Stimulated activated CD4-positive, alpha-beta T cell treated with anti-CD3 and anti-CD28 coated beads, Interleukin-2, amount 100 ng/mL, for 4 hours (primary cell): ENCODE measurements at regions not wholly inside any gene's neighbourhood (a gene's known extent, or its start where the extent isn't known, plus 50 kb on each side); places are given as distances from the start of the nearest gene placed in this dataset.
"Not testable (repeated sequence)": the region's sequence is repeated elsewhere in the genome, so short reads cannot be mapped to it uniquely, and the experiment has no call there.

Source experiments
- DNase-seq: peaks from one replicate; pipeline ENCODE4 v3.0.0-alpha.2; 2020; ENCODE audit warnings: low read depth

DNA sequence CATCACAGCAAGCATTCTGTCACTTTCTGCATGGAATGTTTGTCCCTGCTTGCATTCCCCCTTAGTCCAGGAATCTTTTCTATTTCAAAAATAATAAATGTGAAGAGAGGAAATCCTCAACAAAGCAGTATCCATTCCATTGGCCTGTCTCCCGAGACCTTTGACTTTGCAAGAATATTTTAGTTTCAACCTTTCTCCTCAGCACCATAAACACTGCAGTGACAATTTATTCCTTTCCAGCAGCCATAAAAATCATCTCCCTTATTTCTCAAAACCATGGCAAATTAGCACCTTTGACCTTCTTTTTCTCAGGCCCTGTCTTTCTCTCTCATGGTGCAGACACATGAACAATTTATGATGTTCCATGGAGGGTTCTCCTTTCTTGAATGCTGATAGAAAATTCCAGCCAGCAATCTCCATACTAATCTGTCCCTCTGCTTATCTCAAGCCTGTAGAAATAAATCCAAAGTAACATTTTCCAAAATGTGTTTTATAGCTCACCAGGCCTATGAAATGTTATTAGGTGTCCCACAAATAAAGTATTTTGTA is 352.1 kb upstream of the CCL2 start:
- DNase-seq = no peak

DNA sequence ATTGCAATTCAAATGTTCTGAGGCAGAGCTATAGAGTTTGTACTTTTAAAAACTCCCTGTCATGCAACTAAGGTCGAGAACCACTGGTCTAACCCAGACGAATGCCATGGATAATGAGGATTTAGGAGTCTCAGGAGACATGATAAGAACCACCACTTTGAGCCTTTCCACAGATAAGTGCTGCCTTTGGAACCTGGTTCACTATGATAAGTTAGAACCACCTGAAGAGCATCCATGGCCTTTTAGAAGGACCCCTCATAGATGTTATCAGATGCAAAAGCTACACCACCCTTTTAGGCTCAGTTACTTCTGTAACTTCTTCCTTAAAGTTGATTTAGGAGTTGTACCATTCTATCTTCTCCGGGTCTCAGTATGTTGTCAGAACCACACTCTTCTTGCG is 350.6 kb upstream of the CCL2 start:
- DNase-seq = no peak

DNA sequence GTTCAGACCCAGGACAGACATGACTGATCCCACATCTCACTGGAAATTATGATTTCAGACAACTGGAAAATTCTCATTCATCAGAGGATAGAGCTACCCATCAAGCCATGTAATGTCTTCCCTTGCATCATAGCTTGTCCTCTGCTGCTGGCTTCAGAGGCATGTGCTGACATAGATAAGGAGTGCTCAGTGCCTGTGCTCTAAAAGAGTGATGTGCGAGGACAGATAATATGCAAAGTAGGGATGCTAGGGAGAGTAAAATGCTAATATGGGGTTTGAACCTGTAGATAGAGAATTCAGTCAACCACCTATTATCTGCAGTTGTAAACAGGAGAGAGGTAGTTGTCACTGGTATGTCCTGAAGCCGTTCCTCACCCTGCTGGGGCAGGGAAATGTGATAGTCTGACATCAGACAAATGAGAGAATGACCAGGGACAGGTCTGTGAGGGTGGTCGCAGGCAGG is 349.7 kb upstream of the CCL2 start:
- no peak for DNase-seq

DNA sequence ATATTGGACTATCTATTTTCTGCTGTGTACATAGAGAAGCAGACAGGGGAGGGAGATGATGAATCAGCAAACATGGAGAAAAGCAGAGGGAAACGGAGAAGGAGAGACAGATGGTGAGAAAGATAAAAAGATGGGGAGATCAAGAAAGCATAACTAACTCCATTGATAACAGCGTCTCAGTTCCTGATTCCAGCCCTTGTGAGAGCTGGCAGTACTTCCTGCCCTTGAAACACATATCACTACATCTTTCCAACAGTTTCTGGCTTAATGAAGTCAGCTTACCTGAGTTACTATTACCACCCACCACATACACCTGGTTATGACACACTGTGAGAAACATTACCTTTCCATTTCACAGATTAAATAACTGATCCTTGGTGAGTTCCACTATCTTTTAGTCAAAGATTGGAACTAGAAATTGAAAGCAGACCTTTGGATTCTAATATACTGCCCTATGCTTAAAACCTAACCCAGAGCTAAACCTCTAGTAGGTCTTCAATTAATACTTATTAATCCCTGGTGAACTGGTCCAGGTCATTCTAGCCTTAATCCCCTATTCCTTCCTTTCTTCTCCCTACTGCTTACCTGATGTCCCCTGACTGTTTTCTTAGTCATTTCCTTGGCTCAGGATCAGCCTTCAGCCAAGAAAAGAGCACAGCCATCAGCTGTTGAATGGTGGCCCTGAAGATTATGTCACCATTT is 346.6 kb upstream of the CCL2 start:
- no peak for DNase-seq

DNA sequence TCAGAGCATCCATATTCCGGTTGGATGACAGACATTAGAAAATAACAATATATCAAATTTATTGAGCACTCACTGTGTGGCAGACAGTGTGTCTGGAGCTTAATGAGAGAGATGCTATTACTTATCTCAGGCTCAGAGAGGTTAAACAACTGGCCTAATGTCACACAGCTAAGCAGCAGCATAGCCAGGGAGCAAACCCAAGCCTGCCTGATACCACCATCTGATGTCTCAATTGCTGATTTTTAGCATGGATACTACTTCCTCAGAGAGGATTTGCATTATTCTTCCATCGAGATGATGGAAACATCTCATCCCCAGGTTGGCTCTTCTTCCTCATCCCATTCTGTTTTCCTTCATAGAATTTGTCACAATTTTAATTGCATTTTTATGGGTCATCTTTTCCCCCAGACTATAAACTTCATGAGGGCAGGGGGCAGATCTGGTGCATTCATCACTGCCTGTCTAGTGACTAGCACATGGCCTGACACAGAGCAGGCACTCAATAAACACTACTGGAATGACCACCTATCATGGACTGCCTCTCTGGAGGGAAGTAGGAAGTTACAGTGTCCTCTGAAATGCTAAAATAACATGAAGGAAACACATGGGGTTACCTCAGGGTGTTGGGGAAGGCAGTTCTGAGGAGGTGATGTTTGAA is 344.8 kb upstream of the CCL2 start:
- DNase-seq = no peak

DNA sequence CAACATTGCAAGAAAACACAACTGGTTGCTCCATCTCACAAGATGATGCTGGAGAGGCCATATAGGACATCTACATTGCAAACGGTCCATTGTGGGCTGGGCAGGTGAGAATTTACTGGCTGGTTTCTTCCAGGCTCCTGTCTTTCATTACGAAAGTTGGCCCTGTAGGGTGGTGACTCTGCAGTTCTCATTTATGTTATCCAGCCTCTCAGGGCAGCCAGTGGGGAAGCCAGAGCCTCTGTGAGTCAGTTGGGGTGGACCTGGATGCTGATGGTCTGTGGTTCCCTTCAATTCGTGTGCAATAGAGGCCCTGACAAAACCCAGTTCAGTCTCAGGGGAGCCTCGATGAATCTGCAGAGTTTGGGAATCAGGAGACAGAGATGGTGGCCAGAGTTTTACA is 341.0 kb upstream of the CCL2 start:
- no peak for DNase-seq

DNA sequence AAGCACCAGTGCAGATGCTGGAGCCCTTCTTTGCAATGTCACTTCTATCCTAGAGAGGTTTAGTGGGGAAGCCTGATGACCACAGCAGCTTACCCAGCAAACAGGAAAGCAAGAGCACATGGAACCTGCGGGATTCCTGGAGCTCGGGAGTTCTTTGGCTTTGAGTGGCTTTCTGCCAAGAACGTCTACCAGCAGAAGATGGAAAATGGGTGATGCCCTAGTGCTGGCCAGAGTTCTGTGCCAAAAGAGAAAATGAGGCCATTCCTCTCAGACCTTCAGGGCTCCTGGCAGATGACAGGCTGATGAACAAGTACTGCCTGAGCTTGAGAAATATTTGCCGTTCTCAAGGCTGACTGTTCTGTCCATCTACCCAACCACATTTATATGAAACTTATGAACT is 332.1 kb upstream of the CCL2 start:
- DNase-seq = no peak

DNA sequence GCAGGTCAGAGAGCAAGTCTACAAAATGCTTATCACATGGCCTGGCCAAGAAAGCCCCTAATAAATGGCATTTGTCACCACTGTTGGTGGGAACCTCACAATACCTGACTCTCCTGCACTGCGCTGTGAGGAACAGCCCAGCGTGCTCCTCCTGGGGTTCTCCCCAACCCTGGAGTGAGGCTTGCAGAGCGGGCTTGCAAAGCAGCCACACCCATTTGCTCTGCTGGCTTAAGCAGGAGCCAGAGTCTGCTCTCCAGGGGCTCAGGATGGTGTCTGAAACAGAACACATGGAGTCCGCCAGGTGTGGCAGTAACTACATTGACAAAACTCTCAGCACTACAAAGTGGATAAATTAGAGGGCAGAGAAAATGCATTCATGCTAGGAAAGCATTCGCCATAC is 331.0 kb upstream of the CCL2 start:
- DNase-seq = no peak

DNA sequence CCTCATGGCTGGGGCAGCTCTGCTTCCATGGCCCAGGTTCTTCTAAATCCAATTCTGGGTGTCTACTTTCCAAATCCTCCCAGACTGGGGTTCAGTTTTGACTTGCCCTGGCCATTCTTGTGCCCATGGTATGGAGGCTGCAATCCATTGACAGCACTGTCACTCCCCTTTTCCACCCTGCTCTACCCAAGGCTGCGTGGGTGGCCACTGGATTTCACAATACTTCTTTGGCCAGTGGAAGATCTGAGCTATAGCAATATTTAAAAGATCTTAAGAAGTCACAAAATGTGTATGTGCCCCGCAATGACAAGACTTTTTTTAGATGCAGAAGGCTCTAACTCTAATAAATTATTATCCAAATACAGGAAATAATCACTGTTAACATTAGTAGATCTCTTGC is 329.4 kb upstream of the CCL2 start:
- DNase-seq = no peak

DNA sequence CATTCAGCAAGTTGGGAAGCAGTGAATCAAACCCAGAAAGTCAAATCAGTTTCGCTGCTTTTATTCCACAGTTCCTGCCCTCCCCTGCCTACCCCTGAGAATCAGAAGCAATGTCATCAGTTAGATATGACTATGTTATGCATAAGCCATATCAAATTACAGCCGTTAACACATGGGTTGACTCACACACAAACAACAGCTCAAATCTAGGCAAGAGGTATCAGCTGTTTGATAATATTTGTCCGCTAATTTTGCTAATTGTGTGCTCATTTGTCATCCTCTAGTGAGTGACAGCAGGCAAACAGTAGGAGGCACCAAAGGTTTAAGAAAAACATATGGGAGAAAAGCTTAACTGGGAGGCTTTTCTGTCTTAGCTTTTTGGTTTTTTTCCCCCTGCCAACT is 327.4 kb upstream of the CCL2 start:
- no peak for DNase-seq

DNA sequence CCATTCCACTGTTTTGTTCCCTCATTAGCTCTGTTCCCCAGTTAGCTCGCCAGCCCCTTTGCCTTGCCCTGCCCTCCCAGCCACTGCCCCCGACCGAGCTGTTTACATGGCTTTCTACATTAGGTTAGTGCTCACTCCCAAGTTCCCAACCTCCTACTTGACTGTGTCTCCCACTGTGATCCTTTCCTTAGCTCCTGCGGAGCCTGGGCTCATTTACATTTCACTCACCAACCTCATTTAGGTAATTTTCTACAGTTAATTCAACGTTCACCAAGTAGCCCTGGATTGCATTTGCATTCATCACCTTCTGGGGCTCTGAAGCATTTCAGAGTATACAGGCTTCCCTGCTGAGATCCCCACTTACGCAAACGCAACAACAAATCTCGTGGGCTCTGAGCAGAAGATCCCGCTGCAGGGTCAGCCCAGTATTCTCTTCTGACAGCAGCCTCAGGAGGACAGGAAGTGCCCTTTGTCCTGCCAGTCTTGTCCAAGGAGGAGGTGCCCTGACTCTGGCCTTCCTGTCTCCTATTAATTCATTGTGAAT is 325.8 kb upstream of the CCL2 start:
- DNase-seq = no peak

DNA sequence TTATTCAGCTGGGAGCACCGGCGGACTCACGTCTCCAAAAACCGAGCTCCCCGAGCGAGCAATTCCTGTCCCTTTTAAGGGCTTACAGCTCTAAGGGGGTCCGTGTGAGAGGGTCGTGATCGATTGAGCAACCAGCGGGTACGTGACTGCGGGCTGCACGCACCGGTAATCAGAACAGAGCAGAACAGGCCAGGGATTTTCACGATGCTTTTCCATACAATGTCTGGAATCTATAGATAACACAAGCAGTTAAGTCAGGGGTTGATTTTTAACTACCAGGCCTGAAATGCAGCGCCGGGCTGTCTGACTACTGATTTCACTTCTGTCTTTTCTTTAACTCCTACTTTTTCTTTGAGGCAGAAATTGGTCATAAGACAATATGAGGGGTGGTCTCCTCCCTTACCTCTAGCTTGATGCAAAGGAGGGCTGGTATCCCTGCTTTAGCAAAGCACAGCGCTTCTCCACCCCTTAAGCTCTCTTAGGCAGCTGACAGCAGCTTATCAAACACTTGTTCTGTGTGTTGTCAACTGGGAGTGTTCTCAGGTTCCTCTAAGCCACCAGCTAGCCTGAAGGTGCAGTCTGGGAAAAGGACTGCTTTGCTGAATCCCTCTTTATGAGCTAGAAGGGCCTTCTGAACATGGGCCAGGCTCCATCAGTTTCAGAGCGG is 323.8 kb upstream of the CCL2 start:
- not testable (repeated sequence) for DNase-seq

DNA sequence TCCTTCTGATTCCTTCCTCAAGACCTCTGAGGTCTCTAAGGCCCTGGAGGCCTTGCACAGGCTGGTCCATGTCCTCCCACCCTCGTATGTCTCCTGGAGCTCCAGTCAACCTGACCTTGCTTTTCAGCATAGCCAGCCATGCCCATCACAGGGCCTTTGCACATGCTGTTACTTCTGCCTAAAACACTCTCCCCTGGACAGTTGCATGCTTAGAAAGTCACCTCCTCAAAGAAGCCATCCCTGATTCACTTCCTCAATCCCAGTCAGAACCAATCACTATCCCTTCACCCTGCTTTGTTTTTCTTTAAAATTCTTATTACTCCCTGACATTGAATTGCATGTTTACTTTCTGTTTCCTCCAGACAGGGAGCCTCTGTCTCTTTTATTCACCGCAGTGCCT is 322.1 kb upstream of the CCL2 start:
- no peak for DNase-seq

DNA sequence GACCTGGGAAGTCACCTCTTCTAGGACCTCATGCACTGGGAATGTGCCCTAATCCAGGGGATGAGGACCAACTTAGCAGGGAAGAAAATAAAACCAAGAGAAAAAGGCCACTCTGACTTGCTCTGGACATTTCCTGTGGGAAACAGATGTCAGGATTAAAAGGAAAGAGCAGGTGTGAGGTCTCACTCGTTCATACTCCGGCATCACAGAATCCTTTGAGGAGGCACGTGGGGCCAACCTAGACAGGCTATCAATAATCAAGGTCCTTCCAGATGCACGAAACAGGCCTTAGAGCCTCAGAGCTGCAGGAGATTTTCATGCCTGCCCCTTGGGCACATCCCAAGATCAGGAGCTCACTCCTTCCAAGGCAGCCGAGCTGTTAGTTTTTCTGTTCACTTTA is 321.5 kb upstream of the CCL2 start:
- DNase-seq = no peak

DNA sequence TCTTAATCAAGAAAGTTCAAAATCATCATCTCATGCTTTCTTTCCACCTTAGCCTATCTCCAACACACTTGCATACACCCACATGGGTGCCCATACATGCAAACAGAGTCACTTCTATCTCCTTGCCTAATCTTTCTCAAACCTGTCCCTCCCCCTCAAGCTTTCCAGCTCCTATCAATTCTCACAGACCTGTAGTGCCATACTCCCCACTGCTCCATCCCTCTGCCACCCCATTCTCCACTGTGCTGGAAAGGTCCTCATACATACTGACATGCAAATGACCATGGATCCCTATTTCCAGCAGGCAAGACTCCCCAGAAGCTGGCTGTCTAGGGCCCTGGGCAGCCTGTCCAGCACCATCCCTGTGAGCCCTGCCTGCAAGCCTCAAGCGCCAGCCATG is 320.4 kb upstream of the CCL2 start:
- DNase-seq = no peak

DNA sequence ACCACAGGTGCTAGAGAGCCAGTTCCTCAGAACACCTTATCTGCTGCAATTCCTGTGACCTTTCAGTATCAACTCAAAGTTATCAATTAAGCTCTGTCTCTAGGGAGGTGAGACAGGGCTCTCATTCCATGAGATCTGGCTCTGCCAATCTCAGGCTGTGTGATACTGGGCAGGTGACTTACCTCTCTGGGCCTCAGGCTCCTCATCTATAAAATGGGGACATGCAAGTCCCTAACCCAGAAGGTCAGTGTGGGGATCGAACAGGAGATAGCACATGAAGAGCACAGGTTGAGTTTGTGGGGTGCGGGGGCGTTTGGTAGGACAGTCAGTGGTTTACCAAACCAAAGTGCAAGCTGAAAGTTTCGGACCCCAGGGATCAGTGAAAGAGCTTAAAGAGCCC is 319.3 kb upstream of the CCL2 start:
- no peak for DNase-seq

DNA sequence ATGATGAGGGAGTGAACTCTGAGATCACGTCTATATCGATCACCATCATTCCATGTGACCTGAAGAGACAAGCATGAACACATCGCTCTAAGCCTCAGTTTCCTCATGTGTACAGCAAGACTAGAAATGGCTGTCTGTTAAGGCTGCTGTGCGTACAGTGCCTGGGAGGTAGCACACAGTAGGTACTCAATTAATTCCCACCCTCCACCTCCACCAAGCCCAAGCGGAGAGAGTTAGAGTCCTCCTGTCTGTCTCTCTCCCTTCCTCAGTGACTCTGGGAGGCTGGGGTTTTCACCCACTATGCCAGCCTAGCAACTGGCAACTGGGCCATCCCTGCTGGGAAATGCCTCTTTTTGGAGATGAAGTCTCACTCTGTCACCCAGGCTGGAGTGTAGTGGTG is 318.3 kb upstream of the CCL2 start:
- no peak for DNase-seq

DNA sequence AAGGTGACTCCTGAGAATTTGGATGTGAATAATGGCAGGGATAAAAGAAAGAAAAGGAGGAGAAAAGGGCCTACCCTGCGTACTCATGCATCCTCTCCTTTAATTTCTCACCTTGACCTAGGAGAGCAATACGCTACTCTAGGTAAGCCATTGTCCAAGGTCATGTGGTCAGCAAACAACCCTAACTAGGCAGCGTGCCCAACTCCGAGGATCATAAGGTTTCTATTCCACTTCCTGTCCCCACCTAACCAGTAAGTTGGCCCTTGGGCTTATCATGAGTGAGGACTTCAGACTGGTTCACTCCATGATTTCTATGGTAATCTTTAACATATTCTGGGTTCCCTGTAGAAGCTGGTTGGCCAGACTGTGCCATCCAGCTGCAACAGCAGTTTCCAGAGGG is 315.1 kb upstream of the CCL2 start:
- DNase-seq = no peak

DNA sequence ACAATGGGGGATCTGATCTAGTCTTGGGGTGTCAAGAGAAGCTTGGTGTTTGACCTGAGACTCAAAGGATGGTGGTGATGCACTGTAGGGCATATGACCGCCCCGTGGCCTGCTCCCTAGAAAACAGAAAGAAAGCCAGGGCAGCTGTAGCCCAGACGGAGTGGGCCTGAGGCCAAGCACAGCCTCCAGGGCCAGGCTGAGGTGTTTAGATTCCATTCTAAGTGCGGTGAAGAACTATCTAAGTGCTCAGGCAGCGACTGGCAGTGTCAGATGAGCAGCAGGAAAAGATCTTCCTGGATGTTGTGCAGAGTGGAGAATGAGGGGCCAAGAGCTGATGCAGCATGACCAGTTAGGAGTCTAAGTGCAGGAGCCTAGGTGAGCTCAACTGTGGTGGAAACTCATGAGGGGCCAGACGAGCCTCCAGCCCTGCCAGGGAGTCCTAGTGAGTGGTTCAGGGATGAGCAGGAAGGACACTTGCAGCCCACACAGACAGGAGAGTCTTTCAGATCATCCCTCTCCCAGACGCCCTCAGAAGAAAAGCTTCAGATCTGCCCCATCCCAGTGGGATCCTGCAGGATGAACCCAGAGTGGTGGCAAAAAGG is 314.2 kb upstream of the CCL2 start:
- no peak for DNase-seq

DNA sequence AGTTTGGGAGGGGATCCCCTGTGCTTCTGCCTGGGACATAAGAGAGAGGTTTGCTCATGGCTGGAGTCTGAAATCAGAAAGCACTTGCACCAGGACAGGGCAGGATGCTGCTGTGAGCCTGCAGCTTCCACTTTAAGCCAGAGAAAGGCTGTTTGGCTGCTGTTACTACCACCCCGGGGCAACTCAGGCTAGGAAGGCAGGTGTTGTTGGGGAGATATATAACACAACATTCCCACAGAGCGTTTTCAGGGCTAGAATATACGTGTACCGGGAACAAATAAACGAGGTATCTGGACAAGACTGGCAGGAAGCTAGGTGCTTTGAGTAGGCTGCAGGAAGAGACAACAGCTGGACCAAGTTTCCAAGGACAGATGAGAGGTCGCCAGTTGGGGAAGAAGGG is 313.3 kb upstream of the CCL2 start:
- DNase-seq = no peak

DNA sequence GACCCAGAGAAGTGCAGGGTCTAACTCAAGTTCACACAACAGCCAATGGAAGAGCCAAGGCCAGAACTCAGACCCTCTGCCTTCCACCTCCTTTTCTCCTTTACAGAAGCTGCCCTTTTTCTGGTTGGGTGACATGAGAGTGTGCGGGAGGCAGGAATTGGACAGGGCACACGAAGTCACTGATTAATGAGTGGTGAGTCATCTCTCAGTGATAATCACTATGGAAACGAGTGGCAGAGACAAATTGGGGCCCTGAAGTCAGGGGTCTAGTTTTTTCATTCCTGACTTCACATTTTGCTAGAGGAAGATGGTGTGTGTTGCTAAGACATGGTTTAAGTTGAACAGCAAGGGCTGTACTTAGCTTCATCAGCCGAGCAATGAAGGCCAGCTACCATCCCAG is 312.7 kb upstream of the CCL2 start:
- DNase-seq = no peak

DNA sequence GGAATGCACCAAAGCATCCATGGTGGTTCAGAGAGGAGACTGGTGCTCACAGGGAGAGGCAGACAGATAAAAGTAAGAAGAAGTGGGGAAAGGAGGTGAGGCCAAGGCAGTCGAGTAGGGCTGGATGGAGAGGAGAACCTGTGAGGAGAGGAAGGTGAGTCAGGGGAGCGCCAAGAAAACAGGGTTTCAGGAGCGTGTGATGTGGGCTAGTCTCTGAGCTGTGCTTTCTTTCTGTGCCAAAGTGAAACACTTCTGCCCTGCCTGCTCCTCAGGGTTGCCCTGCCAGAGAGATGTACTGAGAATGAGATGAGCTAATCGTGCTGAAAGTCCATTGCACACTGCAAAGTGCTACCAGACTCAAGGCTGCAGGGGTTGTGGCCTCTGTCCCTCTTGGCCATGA is 310.7 kb upstream of the CCL2 start:
- no peak for DNase-seq

DNA sequence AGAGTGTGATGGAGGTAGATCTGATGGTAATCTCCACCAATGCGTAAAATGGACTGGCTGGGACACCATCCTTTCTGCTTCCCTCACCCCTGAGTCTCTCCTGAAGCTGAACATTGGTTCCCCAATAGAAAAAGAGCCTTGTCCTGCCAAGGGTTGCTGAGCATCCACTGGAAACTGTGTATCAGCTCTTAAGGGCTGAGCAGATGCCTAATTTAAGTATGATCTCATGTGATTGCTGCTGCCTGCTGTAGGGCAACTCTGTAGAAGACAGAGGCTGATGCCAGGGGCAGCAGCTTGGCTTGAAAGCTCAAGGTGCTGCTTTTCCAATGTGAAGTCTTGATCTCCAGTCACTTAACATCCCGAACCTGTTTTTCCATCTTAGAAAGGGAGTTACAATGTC is 310.3 kb upstream of the CCL2 start:
- no peak for DNase-seq
